GM23338 (cell line): ENCODE measurements at regions not wholly inside any gene's neighbourhood (a gene's known extent, or its start where the extent isn't known, plus 50 kb on each side); places are given as distances from the start of the nearest gene placed in this dataset.

Source experiments
- CTCF ChIP-seq, 2 experiments: fragments of 200-600 bp in 1 of 2; sonication (generic) in 1 of 2; conservative IDR thresholded peaks; 2 replicates each; pipeline versions ENCODE4 v1.5.1 to v1.6.1; 2016 to 2017; ENCODE audit warnings: antibody characterized with exemption in 2 of 2, low read depth in 2 of 2, mild to moderate bottlenecking in 2 of 2, moderate library complexity in 1 of 2
- JUNB ChIP-seq: IDR thresholded peaks from one replicate; pipeline ENCODE4 v1.6.1; 2016; ENCODE audit warnings: antibody characterized with exemption; ENCODE audit not compliant: unreplicated experiment
- POLR2AphosphoS5 ChIP-seq: IDR thresholded peaks from 2 replicates; pipeline ENCODE4 v1.6.1; 2016; ENCODE audit warnings: antibody characterized with exemption, low read depth

- TF ChIP-seq JUNB = no peak
- TF ChIP-seq CTCF (conservative IDR thresholded peaks at IDR 0.05; ENCODE audit: low read depth in 2 of 2) = no peak
- no peak for TF ChIP-seq POLR2AphosphoS5
Measured at GRCh38 chr1:8157765-8158164, 131.7 kb upstream of the ERRFI1 start.
